HG03457 (cell line): ENCODE measurements at regions not wholly inside any gene's neighbourhood (a gene's known extent, or its start where the extent isn't known, plus 50 kb on each side); places are given as distances from the start of the nearest gene placed in this dataset.

ENCODE experiments used
- ATAC-seq: cut with Tn5 transposase; IDR thresholded peaks from one replicate; pipeline ENCODE4 v1.9.1; 2021; ENCODE audit warnings: moderate number of reproducible peaks; ENCODE audit not compliant: unreplicated experiment

GRCh38 chr6:113616701-113617274 is 240.4 kb upstream of the MARCKS start:
- ATAC-seq = no peak

DNA sequence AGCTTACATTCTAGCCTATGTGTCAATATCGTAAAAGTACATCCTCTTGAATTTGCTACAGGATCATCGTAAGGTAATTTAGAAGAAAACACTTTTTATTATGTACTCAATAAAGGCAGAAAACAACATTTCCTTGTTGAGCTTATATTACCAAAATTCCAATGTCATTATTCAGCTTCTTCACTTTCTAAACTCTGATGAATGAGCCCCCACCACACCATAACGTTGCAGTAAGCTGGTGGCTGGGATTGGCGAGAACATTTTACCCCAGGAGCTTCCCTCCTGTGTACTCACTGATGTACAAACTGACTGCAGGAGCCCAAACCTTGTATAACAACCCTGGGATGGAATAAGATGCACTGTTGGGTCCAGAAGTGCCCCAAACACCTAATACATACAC is 238.1 kb upstream of the MARCKS start:
- ATAC-seq = no peak

DNA sequence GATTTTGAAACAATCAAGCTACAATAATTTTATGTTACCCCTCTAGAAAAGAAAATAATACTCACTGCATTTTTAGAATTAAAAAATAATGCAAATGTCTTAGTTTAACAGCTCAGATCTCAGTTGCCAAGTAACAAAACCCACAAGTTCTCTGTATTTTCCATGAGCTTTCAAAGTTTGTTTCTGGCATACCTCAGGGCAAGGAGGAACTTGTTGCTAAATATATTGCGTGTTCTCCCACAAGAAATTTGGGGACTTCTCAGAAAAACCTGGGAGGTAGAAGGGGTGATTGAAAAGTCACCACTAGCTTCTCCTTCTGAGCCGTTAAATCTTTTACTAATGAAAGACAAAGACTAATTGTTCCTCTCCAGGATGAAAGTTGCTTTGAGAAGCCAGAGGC is 236.8 kb upstream of the MARCKS start:
- no peak for ATAC-seq

DNA sequence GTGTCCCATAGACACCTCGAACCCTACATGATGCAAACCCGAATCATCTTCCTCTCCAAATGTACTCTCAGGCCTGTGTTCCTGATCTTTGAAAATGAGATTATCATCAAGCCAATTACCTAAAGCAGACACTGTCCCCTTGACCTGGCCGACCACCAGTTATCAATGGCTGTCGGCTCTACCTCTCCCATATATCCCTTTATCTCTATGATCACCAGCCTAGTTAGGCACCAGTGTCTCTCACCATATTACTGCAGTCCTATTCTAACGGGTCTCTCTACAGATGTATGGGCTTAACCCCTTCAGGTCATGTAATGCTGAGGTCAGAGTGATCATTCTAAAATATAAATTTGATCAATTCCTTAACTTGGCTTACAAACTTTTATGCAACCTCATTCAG is 234.9 kb upstream of the MARCKS start:
- ATAC-seq = no peak

DNA sequence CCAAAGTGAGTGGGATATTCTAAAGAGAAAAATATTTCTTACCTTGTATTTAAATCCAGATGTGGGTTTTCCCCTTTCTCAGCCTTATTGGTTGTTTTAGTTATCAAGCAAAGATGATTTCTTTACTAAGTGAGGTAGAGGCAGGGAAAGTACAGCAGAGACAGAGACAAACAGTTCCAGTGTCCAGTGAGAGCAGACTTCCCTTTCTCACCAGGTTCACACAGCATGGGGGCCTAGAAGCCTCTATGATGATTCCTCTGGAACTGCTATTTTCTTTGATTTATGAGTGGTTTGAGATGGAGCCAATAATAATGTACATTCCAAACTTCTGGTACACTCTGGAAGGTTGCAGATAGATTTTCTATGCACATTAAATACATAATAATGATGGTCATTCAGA is 234.0 kb upstream of the MARCKS start:
- ATAC-seq = no peak

DNA sequence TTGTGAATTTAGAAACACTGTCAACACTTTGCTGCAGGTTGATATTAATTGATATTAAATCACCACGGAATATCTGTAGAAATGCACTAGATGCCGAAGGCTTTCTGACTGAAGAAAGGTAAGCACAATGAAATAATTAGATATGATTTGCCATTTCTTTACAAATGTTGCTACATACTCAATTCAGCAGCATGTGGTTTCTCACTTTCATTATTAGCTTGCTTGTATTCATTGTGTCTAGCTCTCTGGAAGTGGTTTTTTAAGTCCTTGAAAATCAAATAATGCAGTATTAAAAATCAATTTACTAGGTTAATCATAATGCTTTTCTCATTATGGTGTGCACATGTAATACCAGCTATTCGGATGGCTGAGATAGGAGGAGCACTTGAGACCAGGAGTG is 231.3 kb upstream of the MARCKS start:
- peak; percentile 30 for ATAC-seq

DNA sequence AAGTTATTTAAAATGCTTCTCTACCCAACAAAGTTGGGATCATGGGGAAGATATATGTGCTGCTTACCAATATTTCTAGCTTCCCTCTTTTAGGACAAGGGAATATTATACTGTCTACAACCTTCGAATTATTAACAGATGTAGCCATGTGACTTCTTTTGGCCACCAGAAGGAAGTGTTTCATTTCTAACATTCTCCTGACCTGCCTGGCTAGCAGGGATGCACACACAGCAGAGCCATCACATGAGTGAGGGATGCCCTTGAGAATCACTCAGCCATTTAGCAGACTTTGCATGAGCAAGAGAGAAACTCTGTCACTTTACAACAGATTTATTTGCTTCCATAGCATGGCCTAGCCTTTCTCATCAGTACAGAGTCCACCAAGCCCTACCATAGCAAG is 230.7 kb upstream of the MARCKS start:
- ATAC-seq = peak; percentile 26

DNA sequence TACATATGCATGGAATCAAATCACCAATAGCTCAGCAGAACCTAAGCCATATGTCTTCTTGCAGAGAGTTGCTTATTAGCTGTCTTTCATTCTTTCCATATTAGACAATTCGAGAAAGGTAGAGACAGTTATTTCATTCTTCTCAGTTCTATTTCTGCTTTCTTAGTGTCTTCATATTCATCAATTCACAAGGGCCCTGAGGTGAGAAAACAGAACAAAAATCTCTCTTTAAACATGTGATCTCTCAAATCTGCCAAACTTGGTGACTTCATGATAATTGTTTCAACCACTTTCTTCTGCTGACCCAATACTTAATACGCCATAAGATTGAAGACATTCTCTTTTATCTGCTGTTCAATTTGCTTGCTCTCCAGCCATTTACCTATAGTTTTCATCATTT is 229.7 kb upstream of the MARCKS start:
- no peak for ATAC-seq

- no peak for ATAC-seq
Measured at GRCh38 chr6:113629256-113629655, 227.9 kb upstream of the MARCKS start.

DNA sequence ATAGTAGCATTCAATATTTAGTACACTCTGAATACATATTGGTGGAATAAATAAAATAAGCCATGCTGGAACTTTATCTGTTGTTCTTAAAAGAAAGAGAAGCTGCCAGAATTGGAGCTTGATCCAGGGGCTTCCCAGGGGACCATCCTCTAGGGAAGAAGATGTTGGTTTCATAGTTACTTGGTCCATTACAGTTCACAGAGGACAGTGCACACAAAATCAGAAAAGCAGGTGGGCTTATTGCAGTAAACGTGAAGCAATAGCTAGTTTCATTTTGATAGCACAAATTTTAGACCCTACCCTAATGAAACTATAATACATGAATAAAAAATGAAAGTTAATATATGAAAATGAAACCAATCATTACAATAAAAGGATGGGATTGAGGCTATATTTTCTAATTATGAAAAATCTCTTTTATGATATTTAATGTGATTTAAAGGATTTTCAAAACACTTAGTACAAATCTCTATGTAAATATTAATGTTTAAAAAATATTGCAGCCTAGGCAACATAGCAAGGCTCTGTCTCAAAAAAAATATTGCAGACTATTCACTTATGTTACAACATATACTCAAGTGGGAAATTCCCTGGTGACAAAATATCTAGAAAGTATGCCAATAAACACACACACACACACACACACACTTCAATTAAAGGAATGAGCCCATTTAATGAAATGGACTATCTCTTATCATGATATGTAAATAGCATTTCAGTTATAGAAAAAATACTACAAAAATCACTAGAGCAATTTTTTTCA is 227.0 kb upstream of the MARCKS start:
- no peak for ATAC-seq

- peak; percentile 48 for ATAC-seq
Measured at GRCh38 chr6:113630738-113631535, 226.2 kb upstream of the MARCKS start.

DNA sequence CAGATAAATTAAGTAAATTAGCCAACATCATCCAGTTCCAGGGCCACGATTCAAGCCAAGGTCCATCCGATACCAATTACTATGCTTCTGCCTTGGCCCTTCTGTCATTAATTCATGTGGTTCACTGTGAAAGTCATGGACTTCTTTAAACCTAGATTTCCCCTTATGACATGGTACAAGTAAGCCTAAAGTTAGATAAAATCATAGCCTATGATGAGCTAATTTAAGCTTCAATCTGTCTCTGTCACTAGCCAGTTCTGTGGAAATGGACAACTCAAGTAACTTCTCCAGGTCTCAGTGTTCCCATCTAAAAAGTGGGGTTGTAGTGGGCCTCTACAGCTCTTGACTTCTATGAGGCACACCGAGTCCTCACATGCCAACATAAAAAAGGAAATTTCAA is 225.5 kb upstream of the MARCKS start:
- ATAC-seq = no peak

GRCh38 chr6:113632220-113632864 is 224.8 kb upstream of the MARCKS start:
- ATAC-seq = peak; percentile 39

DNA sequence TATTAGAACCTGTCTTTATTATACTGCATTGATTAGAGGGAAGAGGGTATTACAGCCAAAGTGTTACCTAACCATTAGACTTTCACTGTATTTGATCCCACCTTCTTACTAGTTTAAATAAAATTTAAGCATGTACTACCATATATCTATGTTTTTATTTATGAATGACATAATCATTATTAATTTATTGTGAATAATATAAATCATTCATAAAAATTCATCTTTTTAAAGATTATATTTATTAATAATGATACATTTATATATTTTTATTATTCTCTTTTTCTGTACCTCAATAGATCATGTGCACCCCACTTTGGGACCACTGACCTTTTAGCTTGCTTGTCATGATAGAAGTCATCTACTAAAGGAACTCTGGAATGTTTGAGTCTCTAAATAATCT is 223.5 kb upstream of the MARCKS start:
- no peak for ATAC-seq

DNA sequence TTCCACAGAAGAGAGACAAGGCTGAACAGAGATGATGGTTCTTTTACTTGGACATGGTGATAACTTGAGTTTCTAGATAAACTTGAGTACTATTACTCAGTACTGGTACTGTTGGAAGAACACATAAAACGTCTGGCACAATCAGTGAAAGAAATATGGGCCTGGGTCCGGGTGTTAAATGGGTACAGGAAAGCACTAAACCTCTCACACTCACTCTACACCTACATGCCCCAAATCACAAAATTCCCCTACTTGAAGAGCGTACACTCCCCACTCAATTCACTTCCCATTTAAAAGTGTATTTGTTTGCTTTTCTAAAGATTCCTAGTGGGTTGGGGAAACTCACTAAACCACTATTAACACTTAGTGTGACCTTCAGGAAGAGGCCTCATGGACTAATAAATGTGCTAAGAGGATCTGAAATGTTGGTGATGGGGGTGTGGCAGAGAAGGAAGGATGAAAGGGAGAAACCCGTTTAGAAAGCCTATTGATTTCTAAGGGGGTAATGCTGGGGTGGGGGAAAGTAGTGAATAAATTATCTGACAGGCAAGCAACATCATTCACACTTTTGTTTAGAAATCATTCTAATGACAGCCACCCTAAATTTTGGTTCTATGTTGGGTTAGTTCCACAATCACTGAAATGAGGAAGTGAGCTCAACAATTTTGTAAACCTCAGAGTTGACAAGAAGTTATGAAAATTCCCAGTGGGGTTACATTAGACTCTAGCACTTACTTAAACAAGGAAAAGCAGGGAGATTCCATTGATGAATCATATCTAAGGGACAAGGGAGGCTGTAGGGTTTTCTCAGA is 222.6 kb upstream of the MARCKS start:
- ATAC-seq = peak; percentile 22

DNA sequence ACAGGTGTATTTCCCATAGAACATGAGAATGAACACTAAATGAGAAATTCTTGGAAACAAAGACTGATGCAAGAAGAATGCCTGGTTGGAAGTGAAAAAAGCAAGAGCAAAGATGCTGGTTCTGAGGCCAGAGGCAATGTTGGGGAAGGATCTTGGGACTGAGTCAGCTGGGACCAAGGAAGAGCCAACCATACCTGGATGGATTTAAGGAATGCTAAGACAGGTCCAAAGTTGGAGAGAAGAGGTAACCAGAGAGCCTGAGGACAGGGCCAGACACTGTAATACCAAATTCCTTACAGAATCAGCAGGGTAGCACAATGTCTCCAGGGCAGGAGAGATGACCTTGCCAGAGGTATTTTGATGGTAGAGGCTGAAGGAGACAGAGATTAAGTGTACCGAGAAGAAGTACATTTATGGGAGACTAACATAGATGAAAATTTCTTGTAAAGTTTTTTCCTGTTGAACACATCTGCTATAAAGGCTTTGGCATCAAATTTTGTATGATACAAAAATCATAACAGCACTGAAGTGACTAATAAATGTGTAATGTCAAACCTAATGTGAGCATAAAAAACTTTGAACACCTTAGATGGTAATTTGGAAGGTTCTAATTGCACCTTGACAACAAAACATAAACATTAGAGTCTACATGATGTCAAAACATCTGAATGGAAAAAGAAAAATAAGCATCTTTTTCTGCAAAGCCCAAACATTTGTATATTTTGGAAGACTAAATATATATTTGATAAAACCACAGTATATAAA is 221.7 kb upstream of the MARCKS start:
- ATAC-seq = no peak

- no peak for ATAC-seq
Measured at GRCh38 chr6:113636357-113636824, 220.8 kb upstream of the MARCKS start.

GRCh38 chr6:113640051-113640450 is 217.1 kb upstream of the MARCKS start:
- ATAC-seq = no peak

DNA sequence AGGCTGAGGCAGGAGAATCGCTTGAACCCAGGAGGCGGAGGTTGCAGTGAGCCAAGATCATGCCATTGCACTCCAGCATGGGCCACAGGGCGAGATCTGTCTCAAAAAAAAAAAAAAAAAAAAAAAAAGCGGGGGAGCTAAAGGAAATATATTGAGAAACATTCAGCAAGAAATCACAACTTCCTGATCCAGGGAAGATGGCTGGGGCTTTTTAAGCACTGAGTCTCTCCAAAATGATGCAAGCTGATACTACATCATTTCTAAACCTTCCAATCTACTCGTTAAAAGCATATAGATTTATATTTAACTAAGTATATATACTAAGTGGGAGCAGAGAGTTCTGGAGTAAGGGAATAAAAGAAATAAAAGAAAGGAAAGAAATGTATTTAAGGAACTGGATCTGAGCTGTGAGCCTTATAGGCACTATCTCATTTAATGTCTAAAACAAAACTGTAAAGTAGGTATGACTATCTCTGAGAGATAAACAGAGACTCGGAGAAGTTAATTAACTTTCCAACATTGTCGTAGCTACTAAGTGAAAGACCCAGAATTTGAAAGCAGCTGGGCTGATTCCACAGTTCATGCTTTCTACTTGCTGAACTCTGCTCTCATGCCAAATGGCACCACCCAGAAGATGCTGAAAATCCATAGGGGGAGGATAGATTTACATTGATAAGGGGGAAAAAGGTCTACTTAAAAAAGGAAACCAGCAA is 215.0 kb upstream of the MARCKS start:
- ATAC-seq = no peak
